ENCODE measurements at regions not wholly inside any gene's neighbourhood (a gene's known extent, or its start where the extent isn't known, plus 50 kb on each side); places are given as distances from the start of the nearest gene placed in this dataset.
"Not testable (repeated sequence)": the region's sequence is repeated elsewhere in the genome, so short reads cannot be mapped to it uniquely, and the experiment has no call there.

GRCh38 chr5:33067291-33067690, 356.2 kb downstream of the NPR3 start:
- no peak for DNase-seq (ENCODE audit: low read depth in 2 of 2)

GRCh38 chr5:33068786-33069185, 357.7 kb downstream of the NPR3 start:
- no peak for DNase-seq (ENCODE audit: low read depth in 2 of 2)

DNA sequence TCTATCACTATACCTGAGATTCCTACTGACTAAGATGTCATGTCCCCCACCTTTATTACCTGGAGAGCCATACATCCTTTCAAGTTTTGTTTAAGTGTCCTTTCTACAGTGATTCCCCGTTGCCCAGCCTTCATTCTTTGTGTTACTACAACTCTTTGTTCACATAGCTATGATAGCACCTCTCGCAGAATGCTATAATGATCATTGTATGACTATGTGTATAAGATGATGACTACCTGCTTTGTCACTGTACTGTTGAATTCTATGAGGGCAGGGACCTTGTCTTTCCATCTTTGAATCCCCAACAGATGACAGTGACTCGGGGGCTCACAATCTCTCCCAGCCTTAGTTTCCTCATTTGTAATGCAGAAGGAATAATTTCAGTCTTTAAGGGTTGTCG, 361.2 kb downstream of the NPR3 start:
- no peak for DNase-seq (ENCODE audit: low read depth in 2 of 2)

- DNase-seq (ENCODE audit: low read depth in 2 of 2): no peak
Measured at GRCh38 chr5:33072726-33073125, 361.6 kb downstream of the NPR3 start.

GRCh38 chr5:33073881-33074327, 362.8 kb downstream of the NPR3 start:
- no peak for DNase-seq (ENCODE audit: low read depth in 2 of 2)

- DNase-seq (ENCODE audit: low read depth in 2 of 2): no peak
Measured at GRCh38 chr5:33074548-33074947, 363.4 kb downstream of the NPR3 start.

DNA sequence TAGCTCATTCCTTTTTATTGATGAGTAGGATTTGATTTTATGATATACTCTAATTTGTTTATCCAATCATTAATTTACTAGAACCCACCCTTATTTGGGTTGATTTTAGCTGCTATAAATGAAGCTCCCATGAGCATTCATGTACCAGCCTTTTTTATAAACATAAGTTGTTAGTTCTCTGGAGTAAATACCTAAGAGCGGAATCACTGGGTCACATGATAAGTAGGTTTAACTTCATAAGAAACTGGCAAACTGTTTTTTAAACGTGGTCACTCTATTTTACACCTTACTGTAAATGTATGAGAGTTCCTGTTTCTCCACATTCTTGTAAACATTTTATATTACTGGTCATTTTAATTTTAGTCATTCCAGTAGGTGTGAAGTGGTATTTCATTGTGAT, 364.6 kb downstream of the NPR3 start:
- DNase-seq (ENCODE audit: low read depth in 2 of 2): no peak

- DNase-seq (ENCODE audit: low read depth in 2 of 2): no peak
Measured at GRCh38 chr5:33079548-33079947, 361.2 kb upstream of the TARS1 start.

- DNase-seq (ENCODE audit: low read depth in 2 of 2): no peak
Measured at GRCh38 chr5:33080287-33080686, 360.5 kb upstream of the TARS1 start.

- DNase-seq (ENCODE audit: low read depth in 2 of 2): no peak
Measured at GRCh38 chr5:33088176-33088575, 352.6 kb upstream of the TARS1 start.

DNA sequence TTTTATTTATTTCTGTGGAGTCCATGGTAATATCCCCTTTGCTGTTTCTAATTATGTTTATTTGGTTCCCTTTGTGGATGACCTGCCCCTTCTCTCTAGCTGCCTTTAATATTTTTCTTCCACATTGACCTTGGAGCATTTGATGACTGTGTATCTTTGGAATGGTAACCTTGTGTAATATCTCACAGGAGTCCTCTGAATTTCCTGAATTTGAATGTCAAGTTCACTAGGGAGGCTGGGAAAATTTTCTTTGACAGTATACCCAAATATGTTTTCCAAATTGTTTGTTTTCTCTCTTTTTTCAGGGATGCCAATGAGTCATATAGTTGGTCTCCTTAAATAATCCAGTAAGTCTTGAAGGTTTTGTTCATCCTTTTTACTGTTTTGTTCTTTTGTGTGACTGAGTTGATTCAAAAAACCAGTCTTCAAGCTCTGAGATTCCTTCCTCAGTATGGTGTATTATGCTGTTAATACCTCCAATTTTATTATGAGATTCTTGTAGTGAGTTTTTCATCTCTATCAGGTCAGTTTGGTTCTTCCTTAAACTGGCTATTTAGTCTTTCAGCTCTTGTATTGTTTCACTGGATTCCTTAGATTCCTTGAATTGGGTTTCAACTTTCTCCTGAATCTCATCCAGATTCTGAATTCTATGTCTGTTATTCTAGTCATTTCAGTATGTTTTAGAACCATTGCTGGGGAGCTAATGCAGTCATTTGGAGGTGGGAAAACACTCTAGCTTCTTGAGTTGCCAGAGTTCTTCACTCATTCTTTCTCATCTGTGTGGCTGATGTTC, 349.0 kb upstream of the TARS1 start:
- DNase-seq (ENCODE audit: low read depth in 2 of 2): no peak

GRCh38 chr5:33092719-33093118, 348.0 kb upstream of the TARS1 start:
- DNase-seq (ENCODE audit: low read depth in 2 of 2): no peak

DNA sequence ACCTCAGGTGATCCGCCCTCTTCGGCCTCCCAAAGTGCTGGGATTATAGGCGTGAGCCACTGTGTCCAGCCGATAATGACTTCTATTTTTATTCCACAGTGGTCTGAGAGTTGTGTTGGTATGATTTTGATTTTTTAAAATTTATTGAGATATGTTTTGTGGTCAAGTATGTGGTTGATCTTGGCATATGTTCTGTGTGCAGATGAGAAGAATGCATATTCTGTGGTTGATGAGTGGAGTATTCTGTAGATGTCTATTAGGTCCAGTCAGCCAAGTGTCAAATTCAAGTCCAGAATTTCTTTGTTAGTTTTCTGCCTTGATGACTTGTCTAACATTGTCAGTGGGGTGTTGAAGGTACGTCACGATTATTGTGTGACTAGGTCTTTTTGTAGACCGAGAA, 338.2 kb upstream of the TARS1 start:
- no peak for DNase-seq (ENCODE audit: low read depth in 2 of 2)

- DNase-seq (ENCODE audit: low read depth in 2 of 2): no peak
Measured at GRCh38 chr5:33105521-33105941, 335.2 kb upstream of the TARS1 start.

DNA sequence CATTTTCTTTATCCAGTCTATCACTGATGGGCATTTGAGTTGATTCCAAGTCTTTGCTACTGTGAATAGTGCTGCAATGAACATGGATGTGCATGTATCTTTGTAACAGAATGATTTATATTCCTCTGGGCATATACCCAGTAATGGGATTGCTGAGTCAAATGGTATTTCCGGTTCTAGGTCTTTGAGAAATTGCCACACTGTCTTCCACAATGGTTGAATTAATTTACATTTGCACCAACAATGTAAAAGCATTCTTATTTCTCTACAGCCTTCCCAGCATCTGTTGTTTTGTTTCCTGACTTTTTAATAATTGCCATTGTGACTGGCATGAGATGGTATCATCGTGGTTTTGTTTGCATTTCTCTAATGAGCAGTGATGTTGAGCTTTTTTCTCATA, 330.3 kb upstream of the TARS1 start:
- not testable (repeated sequence) for DNase-seq (ENCODE audit: low read depth in 2 of 2)

GRCh38 chr5:33114361-33114760, 326.4 kb upstream of the TARS1 start:
- no peak for DNase-seq (ENCODE audit: low read depth in 2 of 2)

GRCh38 chr5:33115467-33115866, 325.3 kb upstream of the TARS1 start:
- no peak for DNase-seq (ENCODE audit: low read depth in 2 of 2)

DNA sequence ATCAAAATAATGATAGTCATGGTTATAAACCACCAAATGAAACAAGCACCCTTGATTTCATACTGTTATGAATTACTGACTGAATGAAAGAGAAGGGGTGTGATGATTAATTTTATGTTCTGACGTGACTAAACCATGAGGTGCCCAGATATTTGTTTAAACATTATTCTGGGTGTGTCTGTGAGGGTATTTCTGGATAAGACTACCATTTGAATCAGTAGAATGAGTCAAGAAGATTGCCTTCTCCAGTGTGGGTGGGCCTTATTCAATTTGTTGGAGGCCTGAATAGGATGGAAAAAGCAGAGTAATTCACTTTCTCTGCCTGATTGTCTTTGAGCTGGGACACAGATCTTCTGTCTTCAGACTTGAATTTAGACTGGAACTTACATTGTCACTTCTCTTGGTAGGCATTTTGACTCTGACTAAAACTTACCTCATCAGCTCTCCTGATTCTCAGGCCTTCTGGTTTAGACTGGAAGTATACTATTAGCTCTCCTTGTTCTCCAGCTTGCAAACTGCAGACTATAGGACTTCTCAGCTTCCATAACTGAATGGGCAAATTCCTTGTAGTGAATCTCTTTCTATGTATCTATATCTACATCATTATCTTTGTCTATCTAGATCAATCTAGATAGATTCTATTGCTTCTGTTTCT, 321.9 kb upstream of the TARS1 start:
- DNase-seq (ENCODE audit: low read depth in 2 of 2): no peak

DNA sequence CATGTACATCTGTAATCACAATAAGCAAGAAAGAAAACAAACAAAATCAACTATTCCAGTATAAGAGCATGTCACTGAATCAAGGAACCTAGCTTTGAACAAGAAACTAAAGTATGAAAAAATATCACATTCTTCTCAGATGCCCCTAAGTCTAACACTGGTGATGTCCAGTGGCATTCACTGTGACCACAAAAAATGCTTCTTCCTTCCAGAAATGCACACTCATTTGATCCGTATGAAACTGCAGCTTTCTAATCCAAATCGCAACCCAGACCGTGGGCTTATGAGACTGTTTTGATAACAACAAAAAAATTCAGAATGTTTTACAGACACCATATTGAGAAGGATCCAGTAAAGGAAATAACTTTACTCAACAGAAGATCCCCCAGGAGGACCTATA, 320.1 kb upstream of the TARS1 start:
- DNase-seq (ENCODE audit: low read depth in 2 of 2): no peak

DNA sequence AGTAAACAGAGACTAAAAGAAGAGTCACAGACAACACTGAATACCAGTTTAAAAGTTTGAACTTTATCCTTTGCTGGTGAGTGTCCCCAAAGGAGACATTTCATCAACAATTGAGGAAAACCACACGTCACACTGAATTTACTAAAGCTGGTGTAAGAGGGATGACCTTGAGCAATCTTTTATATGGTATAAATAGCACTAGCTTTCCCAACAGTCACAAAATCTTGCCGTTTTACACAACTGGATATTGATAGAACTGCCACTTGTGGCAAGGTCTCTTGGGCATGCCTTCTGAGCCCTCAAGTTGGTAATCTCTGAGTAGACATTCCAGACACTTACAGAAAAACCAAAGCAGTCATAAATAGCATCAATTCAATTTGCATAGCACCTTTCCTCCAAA, 311.5 kb upstream of the TARS1 start:
- no peak for DNase-seq (ENCODE audit: low read depth in 2 of 2)

GRCh38 chr5:33136785-33137184, 304.0 kb upstream of the TARS1 start:
- DNase-seq (ENCODE audit: low read depth in 2 of 2): no peak

DNA sequence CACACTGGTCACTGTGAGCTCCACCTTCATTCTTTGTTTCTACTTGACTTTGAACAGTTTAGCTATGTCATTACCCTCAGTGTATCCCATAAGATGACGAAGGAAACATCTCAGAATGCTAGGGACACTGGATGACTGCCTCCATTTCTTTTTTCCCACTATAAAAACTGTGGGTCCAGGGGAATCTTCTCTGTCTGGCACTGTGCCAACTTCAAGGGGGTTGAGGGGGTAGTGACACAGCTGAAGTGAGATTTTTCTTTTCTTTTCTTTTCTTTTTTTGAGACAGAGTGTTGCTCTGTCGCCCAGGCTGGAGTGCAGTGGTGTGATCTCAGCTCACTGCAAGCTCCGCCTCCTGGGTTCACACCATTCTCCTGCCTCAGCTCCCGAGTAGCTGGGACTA, 302.6 kb upstream of the TARS1 start:
- not testable (repeated sequence) for DNase-seq (ENCODE audit: low read depth in 2 of 2)

DNA sequence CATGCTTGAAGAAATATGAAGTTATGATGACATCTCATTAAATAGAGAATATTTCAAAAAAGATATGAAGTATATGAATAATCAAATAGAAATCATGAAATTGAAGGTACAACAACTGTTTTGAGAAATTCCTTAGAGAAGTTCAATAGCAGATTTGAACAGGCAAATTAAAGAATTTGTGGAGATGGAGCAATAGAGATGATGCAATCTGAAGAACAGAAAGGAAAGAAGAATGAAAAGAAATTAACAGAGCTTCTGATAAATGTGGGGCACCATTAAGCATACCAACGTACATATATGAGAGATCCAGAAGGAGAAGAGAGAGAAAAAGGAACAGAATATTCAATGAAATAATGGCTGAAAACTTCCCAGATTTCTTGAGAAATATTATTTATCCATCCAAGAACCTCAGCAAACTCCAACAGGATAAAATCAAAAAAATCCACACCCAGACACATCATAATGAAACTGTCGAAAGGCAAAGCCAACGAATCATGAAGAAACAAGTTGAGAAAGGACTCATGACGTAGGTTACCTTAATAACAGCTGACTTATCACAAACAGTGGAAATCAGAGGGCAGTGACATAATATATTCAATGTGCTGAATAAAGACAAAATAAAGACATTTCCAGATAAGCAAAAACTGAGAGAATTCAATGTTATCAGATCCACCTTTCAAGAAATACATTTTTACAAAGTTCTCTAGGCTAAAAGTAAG, 297.2 kb upstream of the TARS1 start:
- DNase-seq (ENCODE audit: low read depth in 2 of 2): no peak

All from stimulated activated CD4-positive, alpha-beta T cell treated with anti-CD3 and anti-CD28 coated beads, Interleukin-4, amount 100 ng/mL, for 48 hours (primary cell).